Calu3 (cell line): ENCODE measurements at regions not wholly inside any gene's neighbourhood (a gene's known extent, or its start where the extent isn't known, plus 50 kb on each side); places are given as distances from the start of the nearest gene placed in this dataset.
"Not testable (repeated sequence)": the region's sequence is repeated elsewhere in the genome, so short reads cannot be mapped to it uniquely, and the experiment has no call there.

Experiments
- BruUV-seq: library from RNA; stranded (reverse); fragments of 400-500 nt; replicated peaks from 2 replicates; lab custom pipeline; 2021; lab: Mats Ljungman, UMichigan
- CTCF ChIA-PET: fragments of 300-600 bp; sonication (Branson Sonifier 250); formaldehyde crosslinking; loops from one replicate; lab custom pipeline; 2022; ENCODE audit warnings: antibody characterized with exemption; lab: Charles Lee
- DNase-seq: peaks from one replicate; pipeline ENCODE4 v3.0.0; 2022
- H3K27ac Mint-ChIP-seq: one replicate; pipeline ENCODE4 v1.8.0; 2022; ENCODE audit warnings: mixed read lengths; ENCODE audit not compliant: unreplicated experiment
- H3K27me3 Mint-ChIP-seq: one replicate; pipeline ENCODE4 v1.8.0; 2022; ENCODE audit warnings: mixed read lengths; ENCODE audit not compliant: unreplicated experiment
- H3K36me3 Mint-ChIP-seq: one replicate; pipeline ENCODE4 v1.8.0; 2022; ENCODE audit warnings: mild to moderate bottlenecking, moderate library complexity, mixed read lengths; ENCODE audit not compliant: insufficient read depth, unreplicated experiment
- H3K4me1 Mint-ChIP-seq: one replicate; pipeline ENCODE4 v1.8.0; 2022; ENCODE audit warnings: mild to moderate bottlenecking, low read depth, mixed read lengths; ENCODE audit not compliant: unreplicated experiment
- H3K4me3 Mint-ChIP-seq: one replicate; pipeline ENCODE4 v1.8.0; 2022; ENCODE audit warnings: mild to moderate bottlenecking, low read depth, moderate library complexity, mixed read lengths; ENCODE audit not compliant: unreplicated experiment
- H3K9me3 Mint-ChIP-seq: one replicate; pipeline ENCODE4 v1.8.0; 2022; ENCODE audit warnings: low read depth, mixed read lengths; ENCODE audit not compliant: unreplicated experiment
- intact Hi-C: fragments of 100-400 bp; cut with micrococcal nuclease; formaldehyde crosslinking; loops from one replicate; pipeline ENCODE4 v1.10.0; 2022; ENCODE audit not compliant: unreplicated experiment
- TF ChIP-seq, protein P1 (sequence below): fragments of 200-600 bp; IDR thresholded peaks from one replicate; pipeline ENCODE4 v1.8.0; 2022; ENCODE audit warnings: antibody characterized with exemption; ENCODE audit not compliant: unreplicated experiment

DNA sequence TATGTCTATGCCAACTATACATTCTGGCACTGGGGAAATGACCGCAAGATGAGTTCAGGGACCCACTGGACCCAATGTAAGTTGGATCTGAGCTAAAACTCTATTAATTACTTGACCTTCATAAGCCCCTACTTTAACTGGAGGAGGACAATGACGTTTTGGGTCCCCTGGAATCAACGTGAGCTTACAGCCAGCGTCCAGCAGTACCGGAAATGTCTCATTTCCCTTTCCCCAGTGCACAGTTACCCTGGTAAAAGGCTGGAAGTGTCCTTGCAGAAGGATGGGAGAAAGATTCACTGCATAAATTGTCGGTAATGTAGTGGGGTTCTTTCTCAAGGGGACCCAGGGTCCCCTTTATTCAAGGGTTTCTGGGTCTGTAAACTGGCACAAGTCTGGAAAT is 1297.6 kb upstream of the ACVR2A start:
- Mint-ChIP-seq H3K4me1 (peaks cover 13% of the 10 kb centered on the region), H3K27ac (no peak overlapping the region), H3K4me3 (no peak overlapping the region), H3K27me3 (no peaks in the 10 kb centered on the region), H3K36me3 (no peaks in the 10 kb centered on the region), H3K9me3 (no peaks in the 10 kb centered on the region)
- DNase-seq, result no peak
- CTCF ChIA-PET, result no interaction called here
- TF ChIP-seq, protein P1, sequence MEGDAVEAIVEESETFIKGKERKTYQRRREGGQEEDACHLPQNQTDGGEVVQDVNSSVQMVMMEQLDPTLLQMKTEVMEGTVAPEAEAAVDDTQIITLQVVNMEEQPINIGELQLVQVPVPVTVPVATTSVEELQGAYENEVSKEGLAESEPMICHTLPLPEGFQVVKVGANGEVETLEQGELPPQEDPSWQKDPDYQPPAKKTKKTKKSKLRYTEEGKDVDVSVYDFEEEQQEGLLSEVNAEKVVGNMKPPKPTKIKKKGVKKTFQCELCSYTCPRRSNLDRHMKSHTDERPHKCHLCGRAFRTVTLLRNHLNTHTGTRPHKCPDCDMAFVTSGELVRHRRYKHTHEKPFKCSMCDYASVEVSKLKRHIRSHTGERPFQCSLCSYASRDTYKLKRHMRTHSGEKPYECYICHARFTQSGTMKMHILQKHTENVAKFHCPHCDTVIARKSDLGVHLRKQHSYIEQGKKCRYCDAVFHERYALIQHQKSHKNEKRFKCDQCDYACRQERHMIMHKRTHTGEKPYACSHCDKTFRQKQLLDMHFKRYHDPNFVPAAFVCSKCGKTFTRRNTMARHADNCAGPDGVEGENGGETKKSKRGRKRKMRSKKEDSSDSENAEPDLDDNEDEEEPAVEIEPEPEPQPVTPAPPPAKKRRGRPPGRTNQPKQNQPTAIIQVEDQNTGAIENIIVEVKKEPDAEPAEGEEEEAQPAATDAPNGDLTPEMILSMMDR, result no peak
- intact Hi-C loops, result no loop called here
- BruUV-seq, result no TSS peak

DNA sequence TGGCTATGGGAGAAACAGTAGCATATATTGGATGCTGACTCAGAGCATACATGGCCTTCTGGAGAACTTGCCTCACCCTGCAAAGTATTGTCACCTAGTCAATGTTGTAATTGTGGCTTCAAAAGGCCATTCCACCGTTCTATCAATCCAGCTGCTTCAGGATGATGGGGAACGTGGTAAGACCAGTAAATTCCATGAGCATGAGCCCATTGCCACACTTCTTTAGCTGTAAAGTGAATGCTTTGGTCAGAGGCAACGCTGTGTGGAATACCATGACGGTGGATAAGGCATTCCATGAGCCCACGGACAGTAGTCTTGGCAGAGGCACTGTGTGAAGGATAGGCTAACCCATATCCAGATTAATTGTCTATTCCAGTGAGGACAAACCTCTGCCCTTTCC is 1300.1 kb upstream of the ACVR2A start:
- intact Hi-C loops, result no loop called here
- TF ChIP-seq, protein P1, result no peak
- Mint-ChIP-seq H3K27me3 (no peaks in the 10 kb centered on the region), H3K27ac (no peak overlapping the region), H3K9me3 (no peaks in the 10 kb centered on the region), H3K4me3 (no peak overlapping the region), H3K36me3 (no peaks in the 10 kb centered on the region), H3K4me1 (peaks cover 13% of the 10 kb centered on the region)
- no TSS peak for BruUV-seq
- CTCF ChIA-PET, result no interaction called here
- no peak for DNase-seq

DNA sequence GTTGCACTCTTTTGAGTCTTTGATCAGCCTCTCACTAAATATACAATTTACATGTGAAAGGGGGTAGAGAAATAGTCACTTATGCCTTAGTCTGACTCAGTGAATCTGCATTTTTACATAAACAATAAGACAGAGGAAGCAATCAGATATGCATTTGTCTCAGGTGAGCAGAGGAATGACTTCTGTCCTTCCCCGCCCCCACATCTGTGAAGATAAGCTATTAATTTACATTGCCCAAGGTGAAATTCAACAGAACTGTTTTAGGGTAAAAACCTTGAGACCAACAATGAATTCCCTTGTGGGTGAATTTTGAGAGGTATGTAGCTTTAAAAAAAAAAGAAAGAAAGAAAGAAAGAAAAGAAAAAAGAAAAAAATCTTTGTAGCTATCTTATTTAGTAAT is 1302.9 kb upstream of the ACVR2A start:
- Mint-ChIP-seq H3K4me3 (no peak overlapping the region), H3K36me3 (no peaks in the 10 kb centered on the region), H3K9me3 (no peaks in the 10 kb centered on the region), H3K27me3 (no peaks in the 10 kb centered on the region), H3K27ac (no peak overlapping the region), H3K4me1 (peaks cover 13% of the 10 kb centered on the region)
- intact Hi-C loops, result no loop called here
- TF ChIP-seq, protein P1, result no peak
- BruUV-seq, result no TSS peak
- CTCF ChIA-PET, result interaction anchor here (0.7 kb wide), 1 partner anchor 124 kb away, joined by 3 read pairs; no protein-coding TSS in a partner anchor
- no peak for DNase-seq

DNA sequence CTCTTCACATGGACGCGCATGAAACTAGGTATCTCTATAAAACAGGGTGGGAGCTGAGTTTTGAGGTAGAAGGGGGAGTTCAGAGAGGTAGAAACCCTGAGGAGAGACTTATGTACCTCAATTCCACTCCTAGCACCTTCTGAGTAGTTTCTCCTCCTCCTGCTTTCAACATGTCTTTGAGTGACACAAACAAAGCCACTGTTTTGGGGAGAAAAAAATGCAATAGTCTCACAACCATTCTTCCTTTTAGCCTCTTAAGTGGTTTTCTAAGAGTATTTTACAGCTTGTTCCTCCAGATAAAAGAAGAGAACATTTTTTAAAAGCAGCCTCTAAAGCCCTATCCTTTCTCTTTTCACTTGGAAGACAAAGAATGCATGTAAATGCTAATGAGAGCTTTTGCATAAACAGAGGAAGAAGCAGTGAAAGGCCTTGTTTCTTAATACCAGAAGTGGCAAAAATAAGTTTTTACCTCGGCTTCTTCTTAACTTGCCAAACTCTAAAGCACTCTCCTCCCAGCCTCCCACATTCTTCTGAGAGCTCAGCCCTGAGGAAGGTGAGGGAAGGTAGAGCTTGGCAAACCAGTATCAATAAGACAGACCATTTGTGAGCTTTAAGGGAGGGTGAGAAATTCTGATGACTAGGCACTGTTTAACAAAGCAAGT is 1304.4 kb upstream of the ACVR2A start:
- CTCF ChIA-PET, result interaction anchor here (0.7 kb wide), 1 partner anchor 220 kb away, joined by 3 read pairs; no protein-coding TSS in a partner anchor
- H3K4me1 Mint-ChIP-seq, result peaks cover 13% of the 10 kb centered on the region

GRCh38 chr2:146539739-146540138 is 1305.1 kb upstream of the ACVR2A start:
- CTCF ChIA-PET, intact Hi-C loops, H3K27me3 Mint-ChIP-seq, H3K27ac Mint-ChIP-seq, DNase-seq, H3K36me3 Mint-ChIP-seq, H3K4me3 Mint-ChIP-seq, H3K9me3 Mint-ChIP-seq, BruUV-seq: not testable (repeated sequence)
- peaks cover 13% of the 10 kb centered on the region for H3K4me1 Mint-ChIP-seq

More for the DNA sequence above, 1304.4 kb upstream of the ACVR2A start:
- no TSS peak for BruUV-seq
- no peak overlapping the region for H3K4me3 Mint-ChIP-seq
- intact Hi-C loops, result no loop called here
- no peak overlapping the region for H3K27ac Mint-ChIP-seq
- no peaks in the 10 kb centered on the region for H3K27me3 Mint-ChIP-seq
- no peaks in the 10 kb centered on the region for H3K9me3 Mint-ChIP-seq
- DNase-seq, result no peak
- TF ChIP-seq, protein P1, result no peak
- H3K36me3 Mint-ChIP-seq, result no peaks in the 10 kb centered on the region
